Neural cell (in vitro differentiated cells): ENCODE measurements at regions not wholly inside any gene's neighbourhood (a gene's known extent, or its start where the extent isn't known, plus 50 kb on each side); places are given as distances from the start of the nearest gene placed in this dataset.

ENCODE experiments used
- H2AFZ ChIP-seq: fragments of 200-600, 300-800 bp; sonication (generic), shearing (Covaris generic); 2 replicates; pipeline ENCODE4 v1.6.0; 2014; ENCODE audit warnings: low read depth, mild to moderate bottlenecking, antibody characterized with exemption, low read length, moderate library complexity
- H3F3A ChIP-seq: fragments of 200-600 bp; shearing (Covaris generic); 2 replicates; pipeline ENCODE4 v1.6.1; 2016; ENCODE audit warnings: mild to moderate bottlenecking, moderate library complexity, mixed read lengths, antibody characterized with exemption, low read length; ENCODE audit not compliant: insufficient read depth, poor library complexity, severe bottlenecking
- H3K27ac ChIP-seq: fragments of 200-600, 300-800 bp; sonication (generic), shearing (Covaris generic); 2 replicates; pipeline ENCODE4 v1.5.1; 2014; ENCODE audit warnings: mild to moderate bottlenecking, low read length, moderate library complexity
- H3K27me3 ChIP-seq: fragments of 300-800, 200-600 bp; sonication (generic), shearing (Covaris generic); 2 replicates; pipeline ENCODE4 v1.6.0; 2014; ENCODE audit warnings: mild to moderate bottlenecking, low read depth, low read length, moderate library complexity; ENCODE audit not compliant: insufficient read depth
- H3K36me3 ChIP-seq: fragments of 300-800, 200-600 bp; sonication (generic), shearing (Covaris generic); 2 replicates; pipeline ENCODE4 v1.5.1; 2014; ENCODE audit warnings: mild to moderate bottlenecking, antibody characterized with exemption, low read length, moderate library complexity; ENCODE audit not compliant: insufficient read depth
- H3K4me2 ChIP-seq: fragments of 300-800, 200-600 bp; sonication (generic), shearing (Covaris generic); 2 replicates; pipeline ENCODE4 v1.6.0; 2014; ENCODE audit warnings: mild to moderate bottlenecking, low read length
- H3K4me3 ChIP-seq: fragments of 300-800, 200-600 bp; sonication (generic), shearing (Covaris generic); 2 replicates; pipeline ENCODE4 v1.5.1; 2014; ENCODE audit warnings: mild to moderate bottlenecking, low read length, moderate library complexity
- H3K79me2 ChIP-seq: fragments of 200-600 bp; shearing (Covaris generic); replicated peaks from 2 replicates; pipeline ENCODE4 v1.6.0; 2014; ENCODE audit warnings: mild to moderate bottlenecking, low read length, moderate library complexity; ENCODE audit not compliant: insufficient read depth
- H3K9ac ChIP-seq: fragments of 300-800, 200-600 bp; sonication (generic), shearing (Covaris generic); 2 replicates; pipeline ENCODE4 v1.6.1; 2016; ENCODE audit warnings: mild to moderate bottlenecking, low read length, mixed read lengths
- H3K9me2 ChIP-seq: fragments of 200-600 bp; shearing (Covaris generic); 2 replicates; pipeline ENCODE4 v1.6.1; 2016; ENCODE audit warnings: mild to moderate bottlenecking, low read length, mixed read lengths; ENCODE audit not compliant: insufficient read depth
- H3K9me3 ChIP-seq: fragments of 200-600, 300-800 bp; sonication (generic), shearing (Covaris generic); 2 replicates; pipeline ENCODE4 v1.6.1; 2016; ENCODE audit warnings: mild to moderate bottlenecking, mixed run types, low read length, moderate library complexity, mixed read lengths
- H4K20me1 ChIP-seq: fragments of 200-600 bp; shearing (Covaris generic); 2 replicates; pipeline ENCODE4 v1.6.1; 2016; ENCODE audit warnings: mild to moderate bottlenecking, mixed run types; ENCODE audit not compliant: insufficient read depth
- EP300 ChIP-seq: fragments of 450-650 bp; conservative IDR thresholded peaks from 2 replicates; pipeline ENCODE4 v1.6.1; 2014; ENCODE audit warnings: antibody characterized with exemption, mild to moderate bottlenecking, moderate library complexity; ENCODE audit not compliant: poor library complexity, severe bottlenecking
- EZH2 ChIP-seq: fragments of 200-600, 300-800 bp; shearing (Covaris generic), sonication (generic); IDR thresholded peaks from 2 replicates; pipeline ENCODE4 v1.6.1; 2014; ENCODE audit warnings: antibody characterized with exemption, low read length, borderline replicate concordance, mild to moderate bottlenecking; ENCODE audit not compliant: insufficient read depth, poor library complexity, severe bottlenecking
- MXI1 ChIP-seq: fragments of 450-650 bp; conservative IDR thresholded peaks from 2 replicates; pipeline ENCODE4 v1.6.1; 2014; ENCODE audit warnings: antibody characterized with exemption, mild to moderate bottlenecking; ENCODE audit not compliant: poor library complexity, severe bottlenecking
- POLR2AphosphoS5 ChIP-seq: IDR thresholded peaks from 2 replicates; pipeline ENCODE4 v1.6.1; 2012
- RAD21 ChIP-seq: fragments of 450-650 bp; conservative IDR thresholded peaks from 2 replicates; pipeline ENCODE4 v1.6.1; 2014; ENCODE audit warnings: antibody characterized with exemption, mild to moderate bottlenecking, moderate library complexity
- SMC3 ChIP-seq: fragments of 450-650 bp; conservative IDR thresholded peaks from 2 replicates; pipeline ENCODE4 v1.6.1; 2014; ENCODE audit warnings: antibody characterized with exemption, mild to moderate bottlenecking, moderate library complexity; ENCODE audit not compliant: poor library complexity
- TAF1 ChIP-seq: IDR thresholded peaks from 2 replicates; pipeline ENCODE4 v1.6.1; 2012; ENCODE audit warnings: low read depth
- TF ChIP-seq, protein P1 (sequence below): IDR thresholded peaks from 2 replicates; pipeline ENCODE4 v1.6.1; 2012; ENCODE audit warnings: borderline replicate concordance
- TF ChIP-seq, protein P2 (sequence below): fragments of 450-650 bp; IDR thresholded peaks from 2 replicates; pipeline ENCODE4 v1.5.1; 2014; ENCODE audit warnings: antibody characterized with exemption, mild to moderate bottlenecking, moderate library complexity; ENCODE audit not compliant: poor library complexity, severe bottlenecking

DNA sequence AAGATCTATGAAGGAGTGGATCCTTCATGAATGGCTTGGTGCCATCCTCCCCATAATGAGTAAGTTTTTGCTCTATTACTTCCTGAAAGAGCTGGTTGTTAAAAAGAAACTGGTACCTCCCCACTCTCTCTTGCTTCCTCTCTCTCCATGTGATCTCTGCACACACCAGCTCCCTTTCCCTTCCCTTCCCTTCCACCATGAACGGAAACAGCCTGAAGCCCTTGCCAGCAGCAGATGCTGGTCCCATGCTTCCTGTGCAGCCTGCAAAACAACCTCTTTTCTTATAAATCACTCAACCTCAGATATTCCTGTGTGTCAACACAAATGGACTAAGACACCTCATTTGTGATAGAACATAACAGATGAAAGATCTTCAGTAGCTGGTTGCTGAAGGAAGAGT is 303.5 kb upstream of the ACVR2A start:
- Histone ChIP-seq H3K9me2 (no peaks in the 10 kb centered on the region), H3K36me3 (no peaks in the 10 kb centered on the region), H3K9ac (no peak overlapping the region), H4K20me1 (no peaks in the 10 kb centered on the region), H3K4me3 (no peak overlapping the region), H3K9me3 (no peaks in the 10 kb centered on the region), H3K4me2 (no peak overlapping the region), H3K27ac (no peak overlapping the region), H2AFZ (no peak overlapping the region), H3K27me3 (no peaks in the 10 kb centered on the region), H3K79me2 (no peaks in the 10 kb centered on the region), H3F3A (no peaks in the 10 kb centered on the region)
- TF ChIP-seq EP300 (no peak), POLR2AphosphoS5 (no peak), SMC3 (no peak), TAF1 (no peak), EZH2 (no peak), RAD21 (no peak), MXI1 (no peak)
- TF ChIP-seq, protein P1, sequence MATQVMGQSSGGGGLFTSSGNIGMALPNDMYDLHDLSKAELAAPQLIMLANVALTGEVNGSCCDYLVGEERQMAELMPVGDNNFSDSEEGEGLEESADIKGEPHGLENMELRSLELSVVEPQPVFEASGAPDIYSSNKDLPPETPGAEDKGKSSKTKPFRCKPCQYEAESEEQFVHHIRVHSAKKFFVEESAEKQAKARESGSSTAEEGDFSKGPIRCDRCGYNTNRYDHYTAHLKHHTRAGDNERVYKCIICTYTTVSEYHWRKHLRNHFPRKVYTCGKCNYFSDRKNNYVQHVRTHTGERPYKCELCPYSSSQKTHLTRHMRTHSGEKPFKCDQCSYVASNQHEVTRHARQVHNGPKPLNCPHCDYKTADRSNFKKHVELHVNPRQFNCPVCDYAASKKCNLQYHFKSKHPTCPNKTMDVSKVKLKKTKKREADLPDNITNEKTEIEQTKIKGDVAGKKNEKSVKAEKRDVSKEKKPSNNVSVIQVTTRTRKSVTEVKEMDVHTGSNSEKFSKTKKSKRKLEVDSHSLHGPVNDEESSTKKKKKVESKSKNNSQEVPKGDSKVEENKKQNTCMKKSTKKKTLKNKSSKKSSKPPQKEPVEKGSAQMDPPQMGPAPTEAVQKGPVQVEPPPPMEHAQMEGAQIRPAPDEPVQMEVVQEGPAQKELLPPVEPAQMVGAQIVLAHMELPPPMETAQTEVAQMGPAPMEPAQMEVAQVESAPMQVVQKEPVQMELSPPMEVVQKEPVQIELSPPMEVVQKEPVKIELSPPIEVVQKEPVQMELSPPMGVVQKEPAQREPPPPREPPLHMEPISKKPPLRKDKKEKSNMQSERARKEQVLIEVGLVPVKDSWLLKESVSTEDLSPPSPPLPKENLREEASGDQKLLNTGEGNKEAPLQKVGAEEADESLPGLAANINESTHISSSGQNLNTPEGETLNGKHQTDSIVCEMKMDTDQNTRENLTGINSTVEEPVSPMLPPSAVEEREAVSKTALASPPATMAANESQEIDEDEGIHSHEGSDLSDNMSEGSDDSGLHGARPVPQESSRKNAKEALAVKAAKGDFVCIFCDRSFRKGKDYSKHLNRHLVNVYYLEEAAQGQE, result no peak
- TF ChIP-seq, protein P2, sequence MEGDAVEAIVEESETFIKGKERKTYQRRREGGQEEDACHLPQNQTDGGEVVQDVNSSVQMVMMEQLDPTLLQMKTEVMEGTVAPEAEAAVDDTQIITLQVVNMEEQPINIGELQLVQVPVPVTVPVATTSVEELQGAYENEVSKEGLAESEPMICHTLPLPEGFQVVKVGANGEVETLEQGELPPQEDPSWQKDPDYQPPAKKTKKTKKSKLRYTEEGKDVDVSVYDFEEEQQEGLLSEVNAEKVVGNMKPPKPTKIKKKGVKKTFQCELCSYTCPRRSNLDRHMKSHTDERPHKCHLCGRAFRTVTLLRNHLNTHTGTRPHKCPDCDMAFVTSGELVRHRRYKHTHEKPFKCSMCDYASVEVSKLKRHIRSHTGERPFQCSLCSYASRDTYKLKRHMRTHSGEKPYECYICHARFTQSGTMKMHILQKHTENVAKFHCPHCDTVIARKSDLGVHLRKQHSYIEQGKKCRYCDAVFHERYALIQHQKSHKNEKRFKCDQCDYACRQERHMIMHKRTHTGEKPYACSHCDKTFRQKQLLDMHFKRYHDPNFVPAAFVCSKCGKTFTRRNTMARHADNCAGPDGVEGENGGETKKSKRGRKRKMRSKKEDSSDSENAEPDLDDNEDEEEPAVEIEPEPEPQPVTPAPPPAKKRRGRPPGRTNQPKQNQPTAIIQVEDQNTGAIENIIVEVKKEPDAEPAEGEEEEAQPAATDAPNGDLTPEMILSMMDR, result no peak

DNA sequence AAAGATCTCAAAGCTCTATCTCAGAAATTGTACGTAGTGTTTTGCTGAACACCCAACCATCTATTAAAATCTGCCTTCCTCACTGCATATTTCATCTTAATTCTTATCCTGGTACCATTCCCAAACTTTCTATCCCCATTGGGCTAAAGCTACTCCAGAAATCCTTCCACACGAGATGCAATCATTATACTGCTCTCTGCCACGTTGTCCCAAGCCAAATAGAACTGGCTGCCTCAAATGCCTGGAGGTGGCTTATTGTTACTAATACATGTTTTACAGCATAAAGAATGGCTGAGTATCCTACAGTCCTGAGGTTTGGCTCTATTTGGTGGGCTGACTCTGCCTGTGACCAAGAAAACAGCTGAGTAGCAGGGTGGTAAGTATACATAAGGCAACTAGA is 306.0 kb upstream of the ACVR2A start:
- H3K4me2 ChIP-seq, result no peak overlapping the region
- H3K36me3 ChIP-seq, result no peaks in the 10 kb centered on the region
- H3K79me2 ChIP-seq, result no peaks in the 10 kb centered on the region
- H4K20me1 ChIP-seq, result no peaks in the 10 kb centered on the region
- no peaks in the 10 kb centered on the region for H3K9me3 ChIP-seq
- TF ChIP-seq EP300 (no peak), EZH2 (no peak), POLR2AphosphoS5 (no peak), SMC3 (no peak)
- TF ChIP-seq, protein P2, result no peak
- no peak overlapping the region for H2AFZ ChIP-seq
- H3K27ac ChIP-seq, result no peak overlapping the region
- no peaks in the 10 kb centered on the region for H3K9me2 ChIP-seq
- no peaks in the 10 kb centered on the region for H3K27me3 ChIP-seq
- no peak overlapping the region for H3K9ac ChIP-seq
- H3K4me3 ChIP-seq, result no peak overlapping the region
- no peaks in the 10 kb centered on the region for H3F3A ChIP-seq
